Hepatocyte (in vitro differentiated cells): ENCODE measurements at regions not wholly inside any gene's neighbourhood (a gene's known extent, or its start where the extent isn't known, plus 50 kb on each side); places are given as distances from the start of the nearest gene placed in this dataset.

Source experiments
- EZH2 ChIP-seq: fragments of 200-600 bp; sonication (generic); IDR thresholded peaks from 2 replicates; pipeline ENCODE4 v1.6.1; 2016; ENCODE audit warnings: antibody characterized with exemption, mild to moderate bottlenecking, borderline replicate concordance
- TF ChIP-seq, protein P1 (sequence below): fragments of 200-600 bp; sonication (generic); IDR thresholded peaks from 2 replicates; pipeline ENCODE4 v1.5.1; 2016; ENCODE audit warnings: antibody characterized with exemption, mild to moderate bottlenecking; ENCODE audit not compliant: poor library complexity

DNA sequence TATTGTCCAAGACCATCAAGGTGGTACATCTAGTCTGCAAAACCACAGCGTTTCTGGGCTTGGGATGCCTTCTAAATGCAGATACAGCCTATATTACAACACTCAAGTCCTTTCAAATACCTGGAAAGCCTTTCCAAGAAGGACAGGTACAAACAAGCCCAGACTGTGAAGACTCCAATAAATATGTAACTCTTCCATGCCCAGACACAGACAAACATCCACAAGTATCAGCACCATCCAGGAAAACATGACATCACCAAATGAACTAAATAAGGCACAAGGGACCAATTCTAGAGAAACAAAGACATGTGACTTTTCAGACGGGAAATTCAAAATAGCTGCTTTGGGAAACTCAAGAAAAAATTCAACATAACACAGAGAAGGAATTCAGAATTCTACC, 152.7 kb upstream of the POC5 start:
- TF ChIP-seq, protein P1, sequence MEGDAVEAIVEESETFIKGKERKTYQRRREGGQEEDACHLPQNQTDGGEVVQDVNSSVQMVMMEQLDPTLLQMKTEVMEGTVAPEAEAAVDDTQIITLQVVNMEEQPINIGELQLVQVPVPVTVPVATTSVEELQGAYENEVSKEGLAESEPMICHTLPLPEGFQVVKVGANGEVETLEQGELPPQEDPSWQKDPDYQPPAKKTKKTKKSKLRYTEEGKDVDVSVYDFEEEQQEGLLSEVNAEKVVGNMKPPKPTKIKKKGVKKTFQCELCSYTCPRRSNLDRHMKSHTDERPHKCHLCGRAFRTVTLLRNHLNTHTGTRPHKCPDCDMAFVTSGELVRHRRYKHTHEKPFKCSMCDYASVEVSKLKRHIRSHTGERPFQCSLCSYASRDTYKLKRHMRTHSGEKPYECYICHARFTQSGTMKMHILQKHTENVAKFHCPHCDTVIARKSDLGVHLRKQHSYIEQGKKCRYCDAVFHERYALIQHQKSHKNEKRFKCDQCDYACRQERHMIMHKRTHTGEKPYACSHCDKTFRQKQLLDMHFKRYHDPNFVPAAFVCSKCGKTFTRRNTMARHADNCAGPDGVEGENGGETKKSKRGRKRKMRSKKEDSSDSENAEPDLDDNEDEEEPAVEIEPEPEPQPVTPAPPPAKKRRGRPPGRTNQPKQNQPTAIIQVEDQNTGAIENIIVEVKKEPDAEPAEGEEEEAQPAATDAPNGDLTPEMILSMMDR, result no peak
- TF ChIP-seq EZH2, result no peak
